OCI-LY1 (cell line): ENCODE measurements at regions not wholly inside any gene's neighbourhood (a gene's known extent, or its start where the extent isn't known, plus 50 kb on each side); places are given as distances from the start of the nearest gene placed in this dataset.

Experiments used
- H2AFZ ChIP-seq: fragments of 200-600 bp; sonication (generic), shearing (Covaris generic); 2 replicates; pipeline ENCODE4 v1.6.0; 2014; ENCODE audit warnings: antibody characterized with exemption, mild to moderate bottlenecking, low read length
- H3F3A ChIP-seq: fragments of 200-600 bp; sonication (generic), shearing (Covaris generic); 2 replicates; pipeline ENCODE4 v1.6.0; 2014; ENCODE audit warnings: mild to moderate bottlenecking, antibody characterized with exemption, low read length, moderate library complexity; ENCODE audit not compliant: insufficient read depth
- H3K27ac ChIP-seq: fragments of 200-600 bp; sonication (generic); 2 replicates; pipeline ENCODE4 v1.5.1; 2014; ENCODE audit warnings: low read length, mixed run types, mild to moderate bottlenecking, low read depth; ENCODE audit not compliant: poor library complexity, severe bottlenecking
- H3K27me3 ChIP-seq: fragments of 200-600 bp; sonication (generic); 2 replicates; pipeline ENCODE4 v1.6.0; 2014; ENCODE audit warnings: antibody characterized with exemption, mild to moderate bottlenecking, low read length, moderate library complexity; ENCODE audit not compliant: insufficient read depth
- H3K36me3 ChIP-seq: fragments of 200-600 bp; sonication (generic); 2 replicates; pipeline ENCODE4 v1.6.1; 2014; ENCODE audit warnings: mild to moderate bottlenecking, antibody characterized with exemption, low read length, moderate library complexity, mixed read lengths; ENCODE audit not compliant: insufficient read depth
- H3K4me1 ChIP-seq: fragments of 200-600 bp; sonication (generic); 2 replicates; pipeline ENCODE4 v1.5.1; 2014; ENCODE audit warnings: mild to moderate bottlenecking, low read length, moderate library complexity; ENCODE audit not compliant: insufficient read depth, severe bottlenecking
- H3K4me2 ChIP-seq: fragments of 200-600 bp; sonication (generic), shearing (Covaris generic); 2 replicates; pipeline ENCODE4 v1.6.1; 2014; ENCODE audit warnings: low read length
- H3K4me3 ChIP-seq: fragments of 200-600 bp; sonication (generic); 2 replicates; pipeline ENCODE4 v1.5.1; 2014; ENCODE audit warnings: low read length, low read depth, mild to moderate bottlenecking, mixed read lengths; ENCODE audit not compliant: poor library complexity, severe bottlenecking
- H3K79me2 ChIP-seq: fragments of 200-600 bp; shearing (Covaris generic); 2 replicates; pipeline ENCODE4 v1.6.1; 2016; ENCODE audit warnings: mixed run types, low read length, mixed read lengths; ENCODE audit not compliant: insufficient read depth
- H3K9ac ChIP-seq: fragments of 200-600 bp; sonication (generic), shearing (Covaris generic); 2 replicates; pipeline ENCODE4 v1.6.1; 2014; ENCODE audit warnings: mild to moderate bottlenecking, low read length, mixed read lengths
- H3K9me2 ChIP-seq: fragments of 200-600 bp; sonication (generic), shearing (Covaris generic); 2 replicates; pipeline ENCODE4 v1.6.1; 2014; ENCODE audit warnings: low read depth, mild to moderate bottlenecking, low read length, mixed read lengths
- H3K9me3 ChIP-seq: fragments of 200-600 bp; shearing (Covaris generic); 2 replicates; pipeline ENCODE4 v1.6.1; 2014; ENCODE audit warnings: low read length, mixed read lengths
- H4K20me1 ChIP-seq: fragments of 200-600 bp; sonication (generic), shearing (Covaris generic); 2 replicates; pipeline ENCODE4 v1.6.0; 2016; ENCODE audit warnings: mild to moderate bottlenecking, low read length; ENCODE audit not compliant: insufficient read depth
- EZH2 ChIP-seq: fragments of 200-600 bp; sonication (generic), shearing (Covaris generic); IDR thresholded peaks from 2 replicates; pipeline ENCODE4 v1.8.0; 2017; ENCODE audit warnings: borderline replicate concordance, mixed run types, mild to moderate bottlenecking, antibody characterized with exemption, low read length, moderate library complexity, mixed read lengths
- TF ChIP-seq, protein P1 (sequence below): fragments of 200-600 bp; sonication (generic), shearing (Covaris generic); IDR thresholded peaks from 2 replicates; pipeline ENCODE4 v1.5.1; 2017; ENCODE audit warnings: mild to moderate bottlenecking, antibody characterized with exemption, low read length, moderate library complexity, mixed read lengths

- Histone ChIP-seq H3F3A (no peaks in the 10 kb centered on the region), H3K27me3 (no peaks in the 10 kb centered on the region; the same call in 1 of the 2 replicates), H3K27ac (no peak overlapping the region), H3K9me3 (no peaks in the 10 kb centered on the region), H3K4me2 (no peak overlapping the region), H3K9me2 (no peaks in the 10 kb centered on the region), H3K79me2 (no peaks in the 10 kb centered on the region), H3K4me1 (peaks cover 7% of the 10 kb centered on the region), H3K9ac (no peak overlapping the region), H4K20me1 (no peaks in the 10 kb centered on the region), H3K4me3 (no peak overlapping the region), H2AFZ (no peak overlapping the region), H3K36me3 (no peaks in the 10 kb centered on the region)
- no peak for TF ChIP-seq EZH2
- TF ChIP-seq, protein P1, sequence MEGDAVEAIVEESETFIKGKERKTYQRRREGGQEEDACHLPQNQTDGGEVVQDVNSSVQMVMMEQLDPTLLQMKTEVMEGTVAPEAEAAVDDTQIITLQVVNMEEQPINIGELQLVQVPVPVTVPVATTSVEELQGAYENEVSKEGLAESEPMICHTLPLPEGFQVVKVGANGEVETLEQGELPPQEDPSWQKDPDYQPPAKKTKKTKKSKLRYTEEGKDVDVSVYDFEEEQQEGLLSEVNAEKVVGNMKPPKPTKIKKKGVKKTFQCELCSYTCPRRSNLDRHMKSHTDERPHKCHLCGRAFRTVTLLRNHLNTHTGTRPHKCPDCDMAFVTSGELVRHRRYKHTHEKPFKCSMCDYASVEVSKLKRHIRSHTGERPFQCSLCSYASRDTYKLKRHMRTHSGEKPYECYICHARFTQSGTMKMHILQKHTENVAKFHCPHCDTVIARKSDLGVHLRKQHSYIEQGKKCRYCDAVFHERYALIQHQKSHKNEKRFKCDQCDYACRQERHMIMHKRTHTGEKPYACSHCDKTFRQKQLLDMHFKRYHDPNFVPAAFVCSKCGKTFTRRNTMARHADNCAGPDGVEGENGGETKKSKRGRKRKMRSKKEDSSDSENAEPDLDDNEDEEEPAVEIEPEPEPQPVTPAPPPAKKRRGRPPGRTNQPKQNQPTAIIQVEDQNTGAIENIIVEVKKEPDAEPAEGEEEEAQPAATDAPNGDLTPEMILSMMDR = no peak
Observed at GRCh38 chr9:129402931-129403778, 217.7 kb downstream of the C9orf50 start.

DNA sequence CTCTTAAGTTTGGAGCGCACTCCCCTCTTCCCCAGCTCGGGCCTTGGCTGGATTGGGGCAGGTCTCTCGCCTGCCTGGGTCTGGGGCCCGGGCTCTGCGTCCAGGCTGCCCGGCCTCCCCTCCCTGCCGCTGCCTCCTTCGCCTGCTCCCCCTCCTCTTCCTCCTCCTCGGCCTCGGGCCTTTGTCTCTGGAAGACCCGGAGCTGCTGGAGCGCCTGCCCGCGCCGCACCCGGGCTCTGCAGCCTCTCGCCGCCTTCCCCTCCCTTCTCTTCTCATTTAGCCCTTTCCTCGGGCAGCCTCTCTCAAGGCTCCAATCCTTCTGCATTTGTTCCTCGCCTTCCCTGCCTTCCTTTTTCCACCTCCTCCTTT, 218.5 kb downstream of the C9orf50 start:
- Histone ChIP-seq H4K20me1 (no peaks in the 10 kb centered on the region), H3K9me2 (no peaks in the 10 kb centered on the region), H3K4me3 (no peak overlapping the region), H3K4me1 (peaks cover 7% of the 10 kb centered on the region), H3F3A (no peaks in the 10 kb centered on the region), H3K27ac (no peak overlapping the region), H2AFZ (no peak overlapping the region), H3K36me3 (no peaks in the 10 kb centered on the region), H3K27me3 (no peaks in the 10 kb centered on the region; the same call in 1 of the 2 replicates), H3K9me3 (no peaks in the 10 kb centered on the region), H3K9ac (no peak overlapping the region), H3K79me2 (no peaks in the 10 kb centered on the region), H3K4me2 (no peak overlapping the region)
- TF ChIP-seq, protein P1 = no peak
- TF ChIP-seq EZH2 = no peak

DNA sequence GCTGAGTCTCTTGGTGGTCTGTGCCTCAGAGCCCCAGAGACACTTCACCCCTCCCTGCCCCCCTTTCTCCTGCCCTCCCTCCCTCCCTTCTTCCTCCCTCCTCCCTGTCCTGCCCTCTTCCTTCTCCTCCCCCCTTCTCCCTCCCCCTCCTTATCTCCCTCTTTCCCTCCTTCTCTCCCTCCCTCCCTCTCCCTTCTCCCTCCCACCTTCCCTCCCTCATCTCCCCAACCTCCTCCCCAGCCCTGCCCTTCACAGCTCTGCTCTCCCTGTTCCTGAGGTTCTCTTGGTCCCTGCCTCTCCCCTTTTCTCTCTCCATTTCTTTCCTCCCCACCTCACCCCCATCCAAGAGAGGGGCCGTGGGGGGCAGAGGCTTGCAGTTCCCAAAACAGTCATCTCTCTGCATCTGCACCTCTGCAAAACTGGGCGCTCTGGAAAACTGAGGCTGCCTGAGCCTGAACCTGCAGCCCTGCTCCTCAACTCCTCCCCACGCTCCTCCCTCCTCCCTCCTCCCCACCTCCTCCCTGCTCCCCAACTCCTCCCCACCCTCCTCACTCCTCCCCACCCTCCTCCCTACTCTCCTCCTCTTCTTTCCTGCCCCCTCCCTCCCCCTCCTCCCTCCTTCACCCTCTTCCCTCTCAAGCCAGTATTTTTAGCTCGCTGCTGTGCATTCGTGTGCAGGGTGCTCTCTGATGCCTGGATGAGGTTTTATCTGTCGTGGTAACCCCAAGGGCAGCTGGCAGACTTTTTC, 219.1 kb downstream of the C9orf50 start:
- no peak overlapping the region for H3K9ac ChIP-seq

More for the DNA sequence above, 219.1 kb downstream of the C9orf50 start:
- no peak overlapping the region for H2AFZ ChIP-seq
- H3K27ac ChIP-seq = no peak overlapping the region
- H3K27me3 ChIP-seq = no peaks in the 10 kb centered on the region; the same call in 1 of the 2 replicates
- no peaks in the 10 kb centered on the region for H4K20me1 ChIP-seq
- H3F3A ChIP-seq = no peaks in the 10 kb centered on the region
- no peaks in the 10 kb centered on the region for H3K9me2 ChIP-seq
- no peaks in the 10 kb centered on the region for H3K9me3 ChIP-seq
- H3K4me2 ChIP-seq = no peak overlapping the region
- H3K36me3 ChIP-seq = no peaks in the 10 kb centered on the region
- H3K4me1 ChIP-seq = peaks cover 7% of the 10 kb centered on the region
- TF ChIP-seq, protein P1 = no peak
- no peak for TF ChIP-seq EZH2
- no peaks in the 10 kb centered on the region for H3K79me2 ChIP-seq
- no peak overlapping the region for H3K4me3 ChIP-seq
